ENCODE measurements at regions not wholly inside any gene's neighbourhood (a gene's known extent, or its start where the extent isn't known, plus 50 kb on each side); places are given as distances from the start of the nearest gene placed in this dataset.

- WGBS (ENCODE audit: insufficient coverage), result no CpG with 5 or more reads among the region's 3 CpGs
- Mint-ChIP-seq H3K27me3 (peaks cover 3% of the 10 kb centered on the region), H3K4me1 (no peaks in the 10 kb centered on the region), H3K9me3 (ENCODE audit: insufficient read depth) (peaks cover 2% of the 10 kb centered on the region), H3K4me3 (no peak overlapping the region), H3K27ac (no peak overlapping the region)
- no peaks in the 10 kb centered on the region for H4K20me1 ChIP-seq (ENCODE audit: control insufficient read depth, insufficient read depth, low read length, poor library complexity, severe bottlenecking)
- H3K9ac ChIP-seq (ENCODE audit: low read length), result no peak overlapping the region
- H3K27me3 ChIP-seq (replicated peaks in 1 of 4; ENCODE audit: control extremely low read depth in 1 of 4, control insufficient read depth in 3 of 4, insufficient read depth in 4 of 4, low read length in 3 of 4), result no peaks in the 10 kb centered on the region
- no peaks in the 10 kb centered on the region for H3K9me3 ChIP-seq (ENCODE audit: control extremely low read depth in 1 of 3, control insufficient read depth in 2 of 3, insufficient read depth in 1 of 3, low read length in 2 of 3)
- H3K79me2 ChIP-seq (ENCODE audit: control insufficient read depth, insufficient read depth, low read length), result no peaks in the 10 kb centered on the region
- ATAC-seq (ENCODE audit: low read depth), result no peak
- no peak overlapping the region for H3K27ac ChIP-seq (ENCODE audit: low read length in 2 of 2)
- H3K4me3 ChIP-seq (ENCODE audit: control extremely low read depth in 1 of 5, extremely low read depth in 1 of 5, insufficient read depth in 1 of 5, low read depth in 2 of 5, low read length in 4 of 5), result no peak overlapping the region
- intact Hi-C loops (cut with micrococcal nuclease), result no loop called here
- no peak overlapping the region for H3K4me2 ChIP-seq (replicated peaks; ENCODE audit: low read depth, low read length, poor library complexity, severe bottlenecking)
- ChIA-PET POLR2A (no interaction called here), CTCF (no interaction called here)
- H3K4me1 ChIP-seq (ENCODE audit: control insufficient read depth in 2 of 2, insufficient read depth in 2 of 2, low read length in 2 of 2), result no peaks in the 10 kb centered on the region
- no peak for DNase-seq
- TF ChIP-seq CTCF (IDR thresholded peaks at IDR 0.05) (no peak), EZH2 (IDR thresholded peaks at IDR 0.05; ENCODE audit: borderline replicate concordance, insufficient read depth, low read depth, low read length, poor library complexity, severe bottlenecking) (no peak)
- no peak overlapping the region for H2AFZ ChIP-seq (ENCODE audit: insufficient read depth, low read depth, low read length, poor library complexity, severe bottlenecking)
- H3K36me3 ChIP-seq (replicated peaks in 1 of 2; ENCODE audit: control extremely low read depth in 1 of 2, control insufficient read depth in 1 of 2, extremely low read depth in 1 of 2, insufficient read depth in 2 of 2, low read length in 1 of 2), result no peaks in the 10 kb centered on the region
These were observed 106.8 kb upstream of the FST start for GRCh38 chr5:53373451-53374158.

- Mint-ChIP-seq H3K4me1 (no peaks in the 10 kb centered on the region), H3K4me3 (no peak overlapping the region), H3K27ac (no peak overlapping the region), H3K27me3 (no peaks in the 10 kb centered on the region), H3K9me3 (ENCODE audit: insufficient read depth) (peaks cover 2% of the 10 kb centered on the region)
- ATAC-seq (ENCODE audit: low read depth), result no peak
- H3K27ac ChIP-seq (ENCODE audit: low read length in 2 of 2), result no peak overlapping the region
- H3K36me3 ChIP-seq (replicated peaks in 1 of 2; ENCODE audit: control extremely low read depth in 1 of 2, control insufficient read depth in 1 of 2, extremely low read depth in 1 of 2, insufficient read depth in 2 of 2, low read length in 1 of 2), result no peaks in the 10 kb centered on the region
- no peak overlapping the region for H2AFZ ChIP-seq (ENCODE audit: insufficient read depth, low read depth, low read length, poor library complexity, severe bottlenecking)
- intact Hi-C loops (cut with micrococcal nuclease), result no loop called here
- no peak overlapping the region for H3K4me2 ChIP-seq (replicated peaks; ENCODE audit: low read depth, low read length, poor library complexity, severe bottlenecking)
- POLR2A ChIA-PET, result no interaction called here
- H4K20me1 ChIP-seq (ENCODE audit: control insufficient read depth, insufficient read depth, low read length, poor library complexity, severe bottlenecking), result no peaks in the 10 kb centered on the region
- H3K9ac ChIP-seq (ENCODE audit: low read length), result no peak overlapping the region
- no peaks in the 10 kb centered on the region for H3K9me3 ChIP-seq (ENCODE audit: control extremely low read depth in 1 of 3, control insufficient read depth in 2 of 3, insufficient read depth in 1 of 3, low read length in 2 of 3)
- H3K79me2 ChIP-seq (ENCODE audit: control insufficient read depth, insufficient read depth, low read length), result no peaks in the 10 kb centered on the region
- TF ChIP-seq CTCF (IDR thresholded peaks at IDR 0.05), result no peak
- TF ChIP-seq EZH2 (IDR thresholded peaks at IDR 0.05; ENCODE audit: borderline replicate concordance, insufficient read depth, low read depth, low read length, poor library complexity, severe bottlenecking), result no peak
- DNase-seq, result no peak
- H3K4me3 ChIP-seq (ENCODE audit: control extremely low read depth in 1 of 5, extremely low read depth in 1 of 5, insufficient read depth in 1 of 5, low read depth in 2 of 5, low read length in 4 of 5), result no peak overlapping the region
- no peaks in the 10 kb centered on the region for H3K27me3 ChIP-seq (replicated peaks in 1 of 4; ENCODE audit: control extremely low read depth in 1 of 4, control insufficient read depth in 3 of 4, insufficient read depth in 4 of 4, low read length in 3 of 4)
- no peaks in the 10 kb centered on the region for H3K4me1 ChIP-seq (ENCODE audit: control insufficient read depth in 2 of 2, insufficient read depth in 2 of 2, low read length in 2 of 2)
- CTCF ChIA-PET, result no interaction called here
- no CpG with 5 or more reads among the region's 2 CpGs for WGBS (ENCODE audit: insufficient coverage)
These were observed 103.6 kb upstream of the FST start for GRCh38 chr5:53376853-53377252.

Measured in B cell (primary cell).